Astrocyte (in vitro differentiated cells and primary cell): ENCODE measurements at regions not wholly inside any gene's neighbourhood (a gene's known extent, or its start where the extent isn't known, plus 50 kb on each side); places are given as distances from the start of the nearest gene placed in this dataset.

ENCODE experiments used
- DNase-seq: peaks from one replicate; pipeline ENCODE4 v3.0.0-alpha.2; 2010; ENCODE audit warnings: low read depth
- FAIRE-seq: peaks from 2 replicates; lab custom pipeline; 2011; peaks lifted over from hg19 to GRCh38; lab: Jason Lieb, UNC
- H2AFZ ChIP-seq: 2 replicates; pipeline ENCODE4 v1.6.0; 2012; ENCODE audit warnings: low read depth, low read length, inconsistent platforms
- H3K27ac ChIP-seq: 2 replicates; pipeline ENCODE4 v1.5.1; 2011; ENCODE audit warnings: low read depth, low read length, inconsistent platforms
- H3K27me3 ChIP-seq: 2 replicates; pipeline ENCODE4 v1.6.0; 2011; ENCODE audit warnings: low read length, inconsistent platforms; ENCODE audit not compliant: insufficient read depth
- H3K36me3 ChIP-seq: 2 replicates; pipeline ENCODE4 v1.5.1; 2011; ENCODE audit warnings: low read length, inconsistent platforms; ENCODE audit not compliant: insufficient read depth
- H3K4me1 ChIP-seq: 2 replicates; pipeline ENCODE4 v1.5.1; 2011; ENCODE audit warnings: low read length, inconsistent platforms; ENCODE audit not compliant: insufficient read depth
- H3K4me2 ChIP-seq: 2 replicates; pipeline ENCODE4 v1.6.0; 2012; ENCODE audit warnings: low read length, inconsistent platforms
- H3K4me3 ChIP-seq: 2 replicates; pipeline ENCODE4 v1.5.1; 2011; ENCODE audit warnings: low read depth, mild to moderate bottlenecking, low read length, inconsistent platforms; ENCODE audit not compliant: insufficient read depth
- H3K79me2 ChIP-seq: 2 replicates; pipeline ENCODE4 v1.6.0; 2012; ENCODE audit warnings: mild to moderate bottlenecking, low read length, inconsistent platforms; ENCODE audit not compliant: insufficient read depth
- H3K9ac ChIP-seq: 2 replicates; pipeline ENCODE4 v1.6.0; 2012; ENCODE audit warnings: mild to moderate bottlenecking, low read length, inconsistent platforms
- H3K9me3 ChIP-seq: 2 replicates; pipeline ENCODE4 v1.5.1; 2012; ENCODE audit warnings: low read depth, mild to moderate bottlenecking, low read length, inconsistent platforms; ENCODE audit not compliant: insufficient read depth
- H4K20me1 ChIP-seq: 2 replicates; pipeline ENCODE4 v1.6.0; 2012; ENCODE audit warnings: low read length, inconsistent platforms; ENCODE audit not compliant: insufficient read depth
- H3K27ac Mint-ChIP-seq: one replicate; pipeline ENCODE4 v1.8.0; 2021; ENCODE audit warnings: mild to moderate bottlenecking, mixed read lengths; ENCODE audit not compliant: unreplicated experiment
- H3K27me3 Mint-ChIP-seq: one replicate; pipeline ENCODE4 v1.8.0; 2021; ENCODE audit warnings: low read depth, mixed read lengths; ENCODE audit not compliant: unreplicated experiment
- H3K36me3 Mint-ChIP-seq: one replicate; pipeline ENCODE4 v1.8.0; 2021; ENCODE audit warnings: low read depth, mixed read lengths; ENCODE audit not compliant: unreplicated experiment
- H3K4me1 Mint-ChIP-seq: one replicate; pipeline ENCODE4 v1.8.0; 2021; ENCODE audit warnings: low read depth, mixed read lengths; ENCODE audit not compliant: unreplicated experiment
- H3K4me3 Mint-ChIP-seq: one replicate; pipeline ENCODE4 v1.8.0; 2021; ENCODE audit warnings: mild to moderate bottlenecking, moderate library complexity, mixed read lengths; ENCODE audit not compliant: unreplicated experiment
- H3K9me3 Mint-ChIP-seq: one replicate; pipeline ENCODE4 v1.8.0; 2021; ENCODE audit warnings: mild to moderate bottlenecking, mixed read lengths; ENCODE audit not compliant: unreplicated experiment
- EZH2 ChIP-seq: IDR thresholded peaks from 2 replicates; pipeline ENCODE4 v1.6.1; 2012; ENCODE audit warnings: mild to moderate bottlenecking, low read length, inconsistent platforms; ENCODE audit not compliant: insufficient read depth
- TF ChIP-seq, protein P1 (sequence below): IDR thresholded peaks from 2 replicates; pipeline ENCODE4 v1.5.1; 2011; ENCODE audit warnings: low read depth, mild to moderate bottlenecking, inconsistent platforms, low read length, moderate library complexity; ENCODE audit not compliant: insufficient read depth

DNA sequence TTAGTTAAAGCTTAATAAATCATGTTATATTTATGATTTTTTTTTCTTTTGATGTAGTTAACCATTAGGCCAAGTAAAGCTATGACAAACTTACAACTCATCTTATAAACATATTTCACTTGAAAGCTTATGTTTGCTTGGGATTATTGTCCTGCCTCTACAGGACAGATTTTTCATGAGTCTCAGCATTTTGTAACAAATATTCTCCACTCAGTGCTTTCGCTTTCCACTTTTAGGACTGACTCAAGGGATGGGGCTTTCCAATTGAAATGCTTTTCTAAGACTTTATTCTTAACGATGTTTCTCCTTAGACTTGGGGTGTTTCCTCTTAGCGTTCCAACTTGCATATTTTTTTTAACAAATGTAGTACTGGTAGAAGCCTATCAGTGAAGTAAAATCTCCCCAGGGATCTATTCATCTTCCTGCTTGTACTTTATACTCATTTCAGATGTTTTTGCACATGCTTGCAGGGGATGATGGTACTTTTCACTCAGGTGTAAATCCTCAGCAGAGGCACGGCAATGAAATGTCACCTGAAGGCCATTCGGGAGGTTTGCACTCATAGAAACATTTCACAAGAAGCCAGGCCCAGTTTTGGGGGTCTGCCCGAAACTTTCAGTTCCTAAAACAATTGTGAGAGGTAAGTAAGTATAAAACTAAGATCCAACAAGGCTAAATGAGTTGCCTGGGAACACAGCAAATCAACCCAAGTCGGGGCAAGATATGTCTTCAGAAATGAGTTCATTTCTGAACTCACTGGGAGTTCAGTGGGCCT, 298.1 kb upstream of the FOXQ1 start:
- H3K27ac Mint-ChIP-seq: no peak overlapping the region
- no peak for TF ChIP-seq EZH2
- TF ChIP-seq, protein P1, sequence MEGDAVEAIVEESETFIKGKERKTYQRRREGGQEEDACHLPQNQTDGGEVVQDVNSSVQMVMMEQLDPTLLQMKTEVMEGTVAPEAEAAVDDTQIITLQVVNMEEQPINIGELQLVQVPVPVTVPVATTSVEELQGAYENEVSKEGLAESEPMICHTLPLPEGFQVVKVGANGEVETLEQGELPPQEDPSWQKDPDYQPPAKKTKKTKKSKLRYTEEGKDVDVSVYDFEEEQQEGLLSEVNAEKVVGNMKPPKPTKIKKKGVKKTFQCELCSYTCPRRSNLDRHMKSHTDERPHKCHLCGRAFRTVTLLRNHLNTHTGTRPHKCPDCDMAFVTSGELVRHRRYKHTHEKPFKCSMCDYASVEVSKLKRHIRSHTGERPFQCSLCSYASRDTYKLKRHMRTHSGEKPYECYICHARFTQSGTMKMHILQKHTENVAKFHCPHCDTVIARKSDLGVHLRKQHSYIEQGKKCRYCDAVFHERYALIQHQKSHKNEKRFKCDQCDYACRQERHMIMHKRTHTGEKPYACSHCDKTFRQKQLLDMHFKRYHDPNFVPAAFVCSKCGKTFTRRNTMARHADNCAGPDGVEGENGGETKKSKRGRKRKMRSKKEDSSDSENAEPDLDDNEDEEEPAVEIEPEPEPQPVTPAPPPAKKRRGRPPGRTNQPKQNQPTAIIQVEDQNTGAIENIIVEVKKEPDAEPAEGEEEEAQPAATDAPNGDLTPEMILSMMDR: no peak
- H3K4me3 ChIP-seq: no peak overlapping the region
- H3K27me3 Mint-ChIP-seq: peaks cover 21% of the 10 kb centered on the region
- DNase-seq: no peak
- peaks cover 13% of the 10 kb centered on the region for H3K9me3 ChIP-seq
- no peaks in the 10 kb centered on the region for H4K20me1 ChIP-seq
- H3K36me3 ChIP-seq: no peaks in the 10 kb centered on the region
- no peak overlapping the region for H2AFZ ChIP-seq
- FAIRE-seq: no peak
- no peaks in the 10 kb centered on the region for H3K79me2 ChIP-seq
- H3K9ac ChIP-seq: no peak overlapping the region
- H3K27ac ChIP-seq: no peak overlapping the region
- H3K9me3 Mint-ChIP-seq: peaks cover 5% of the 10 kb centered on the region
- no peaks in the 10 kb centered on the region for H3K4me1 ChIP-seq
- peaks cover 9% of the 10 kb centered on the region for H3K27me3 ChIP-seq
- H3K36me3 Mint-ChIP-seq: no peaks in the 10 kb centered on the region
- no peak overlapping the region for H3K4me2 ChIP-seq
- no peak overlapping the region for H3K4me3 Mint-ChIP-seq
- H3K4me1 Mint-ChIP-seq: no peaks in the 10 kb centered on the region

GRCh38 chr6:1009103-1009502, 302.8 kb upstream of the FOXQ1 start:
- no peaks in the 10 kb centered on the region for H3K36me3 ChIP-seq
- H3K79me2 ChIP-seq: no peaks in the 10 kb centered on the region
- no peaks in the 10 kb centered on the region for H4K20me1 ChIP-seq
- H3K9ac ChIP-seq: no peak overlapping the region
- peaks cover 9% of the 10 kb centered on the region for H3K9me3 ChIP-seq
- peaks cover 2% of the 10 kb centered on the region for H3K27me3 ChIP-seq
- FAIRE-seq: no peak
- TF ChIP-seq EZH2: no peak
- TF ChIP-seq, protein P1: no peak
- Mint-ChIP-seq H3K9me3 (peaks cover 5% of the 10 kb centered on the region), H3K27me3 (peaks cover 29% of the 10 kb centered on the region), H3K36me3 (no peaks in the 10 kb centered on the region), H3K4me1 (peaks cover 7% of the 10 kb centered on the region), H3K4me3 (no peak overlapping the region), H3K27ac (no peak overlapping the region)
- DNase-seq: no peak
- no peak overlapping the region for H3K27ac ChIP-seq
- H3K4me3 ChIP-seq: no peak overlapping the region
- H3K4me1 ChIP-seq: peaks cover 3% of the 10 kb centered on the region
- H3K4me2 ChIP-seq: no peak overlapping the region
- H2AFZ ChIP-seq: no peak overlapping the region

- no peak overlapping the region for H3K9ac ChIP-seq
- DNase-seq (no peak), FAIRE-seq (no peak)
- Mint-ChIP-seq H3K4me3 (no peak overlapping the region), H3K4me1 (peaks cover 7% of the 10 kb centered on the region), H3K36me3 (no peaks in the 10 kb centered on the region), H3K9me3 (peaks cover 2% of the 10 kb centered on the region), H3K27ac (no peak overlapping the region), H3K27me3 (peaks cover 30% of the 10 kb centered on the region)
- H3K4me3 ChIP-seq: no peak overlapping the region
- peaks cover 2% of the 10 kb centered on the region for H3K27me3 ChIP-seq
- H3K27ac ChIP-seq: no peak overlapping the region
- no peaks in the 10 kb centered on the region for H3K79me2 ChIP-seq
- H3K4me1 ChIP-seq: peaks cover 3% of the 10 kb centered on the region
- H4K20me1 ChIP-seq: no peaks in the 10 kb centered on the region
- peaks cover 8% of the 10 kb centered on the region for H3K9me3 ChIP-seq
- H3K4me2 ChIP-seq: no peak overlapping the region
- TF ChIP-seq, protein P1: no peak
- TF ChIP-seq EZH2: no peak
- H3K36me3 ChIP-seq: no peaks in the 10 kb centered on the region
- H2AFZ ChIP-seq: no peak overlapping the region
Measured at GRCh38 chr6:1007159-1007558, 304.7 kb upstream of the FOXQ1 start.
